Right renal pelvis (tissue), 4 donors: ENCODE measurements at regions not wholly inside any gene's neighbourhood (a gene's known extent, or its start where the extent isn't known, plus 50 kb on each side); places are given as distances from the start of the nearest gene placed in this dataset.
"Not testable (repeated sequence)": the region's sequence is repeated elsewhere in the genome, so short reads cannot be mapped to it uniquely, and the experiment has no call there.

Experiments used
- DNase-seq, 4 donors: peaks; one replicate each; pipeline ENCODE4 v3.0.0-alpha.2; 2013; ENCODE audit warnings: low read depth in 4 of 4, low spot score in 3 of 4, missing footprints in 1 of 4

GRCh38 chr5:34258598-34258997 lies 215.6 kb upstream of the C1QTNF3 start:
- not testable (repeated sequence) for DNase-seq

GRCh38 chr5:34261020-34261419 lies 218.0 kb upstream of the C1QTNF3 start:
- not testable (repeated sequence) for DNase-seq

- not testable (repeated sequence) for DNase-seq
Observed at GRCh38 chr5:34266151-34266550, 223.1 kb upstream of the C1QTNF3 start.

- DNase-seq, result not testable (repeated sequence)
Observed at GRCh38 chr5:34296759-34297158, 253.7 kb upstream of the C1QTNF3 start.

GRCh38 chr5:34329201-34329600 lies 286.2 kb upstream of the C1QTNF3 start:
- DNase-seq, result not testable (repeated sequence)

- DNase-seq, result not testable (repeated sequence)
Observed at GRCh38 chr5:34329611-34330108, 286.6 kb upstream of the C1QTNF3 start.

GRCh38 chr5:34331928-34332454 lies 289.0 kb upstream of the C1QTNF3 start:
- not testable (repeated sequence) for DNase-seq

- not testable (repeated sequence) for DNase-seq
Observed at GRCh38 chr5:34339408-34340001, 296.5 kb upstream of the C1QTNF3 start.

- not testable (repeated sequence) for DNase-seq
Observed at GRCh38 chr5:34354440-34354839, 301.7 kb upstream of the RAI14 start.

- not testable (repeated sequence) for DNase-seq
Observed at GRCh38 chr5:34371417-34371816, 284.7 kb upstream of the RAI14 start.

GRCh38 chr5:34371817-34372216 lies 284.3 kb upstream of the RAI14 start:
- DNase-seq, result not testable (repeated sequence)

GRCh38 chr5:34372739-34373138 lies 283.4 kb upstream of the RAI14 start:
- not testable (repeated sequence) for DNase-seq

GRCh38 chr5:34377651-34378050 lies 278.5 kb upstream of the RAI14 start:
- not testable (repeated sequence) for DNase-seq

- DNase-seq, result not testable (repeated sequence)
Observed at GRCh38 chr5:34378498-34378897, 277.6 kb upstream of the RAI14 start.

- not testable (repeated sequence) for DNase-seq
Observed at GRCh38 chr5:34388754-34389153, 267.4 kb upstream of the RAI14 start.

- no peak for DNase-seq
Observed at GRCh38 chr5:34409373-34409772, 246.8 kb upstream of the RAI14 start.

- DNase-seq, result no peak
Observed at GRCh38 chr5:34410411-34411139, 245.6 kb upstream of the RAI14 start.

- DNase-seq, result no peak
Observed at GRCh38 chr5:34411470-34412346, 244.4 kb upstream of the RAI14 start.

- no peak for DNase-seq
Observed at GRCh38 chr5:34412736-34413135, 243.4 kb upstream of the RAI14 start.

- DNase-seq, result no peak
Observed at GRCh38 chr5:34415559-34416198, 240.4 kb upstream of the RAI14 start.
